Neural cell (in vitro differentiated cells): ENCODE measurements at regions not wholly inside any gene's neighbourhood (a gene's known extent, or its start where the extent isn't known, plus 50 kb on each side); places are given as distances from the start of the nearest gene placed in this dataset.

ENCODE experiments used
- H2AFZ ChIP-seq: fragments of 200-600, 300-800 bp; sonication (generic), shearing (Covaris generic); 2 replicates; pipeline ENCODE4 v1.6.0; 2014; ENCODE audit warnings: low read depth, mild to moderate bottlenecking, antibody characterized with exemption, low read length, moderate library complexity
- H3F3A ChIP-seq: fragments of 200-600 bp; shearing (Covaris generic); 2 replicates; pipeline ENCODE4 v1.6.1; 2016; ENCODE audit warnings: mild to moderate bottlenecking, moderate library complexity, mixed read lengths, antibody characterized with exemption, low read length; ENCODE audit not compliant: insufficient read depth, poor library complexity, severe bottlenecking
- H3K27ac ChIP-seq: fragments of 200-600, 300-800 bp; sonication (generic), shearing (Covaris generic); 2 replicates; pipeline ENCODE4 v1.5.1; 2014; ENCODE audit warnings: mild to moderate bottlenecking, low read length, moderate library complexity
- H3K27me3 ChIP-seq: fragments of 300-800, 200-600 bp; sonication (generic), shearing (Covaris generic); 2 replicates; pipeline ENCODE4 v1.6.0; 2014; ENCODE audit warnings: mild to moderate bottlenecking, low read depth, low read length, moderate library complexity; ENCODE audit not compliant: insufficient read depth
- H3K36me3 ChIP-seq: fragments of 300-800, 200-600 bp; sonication (generic), shearing (Covaris generic); 2 replicates; pipeline ENCODE4 v1.5.1; 2014; ENCODE audit warnings: mild to moderate bottlenecking, antibody characterized with exemption, low read length, moderate library complexity; ENCODE audit not compliant: insufficient read depth
- H3K4me2 ChIP-seq: fragments of 300-800, 200-600 bp; sonication (generic), shearing (Covaris generic); 2 replicates; pipeline ENCODE4 v1.6.0; 2014; ENCODE audit warnings: mild to moderate bottlenecking, low read length
- H3K4me3 ChIP-seq: fragments of 300-800, 200-600 bp; sonication (generic), shearing (Covaris generic); 2 replicates; pipeline ENCODE4 v1.5.1; 2014; ENCODE audit warnings: mild to moderate bottlenecking, low read length, moderate library complexity
- H3K79me2 ChIP-seq: fragments of 200-600 bp; shearing (Covaris generic); replicated peaks from 2 replicates; pipeline ENCODE4 v1.6.0; 2014; ENCODE audit warnings: mild to moderate bottlenecking, low read length, moderate library complexity; ENCODE audit not compliant: insufficient read depth
- H3K9ac ChIP-seq: fragments of 300-800, 200-600 bp; sonication (generic), shearing (Covaris generic); 2 replicates; pipeline ENCODE4 v1.6.1; 2016; ENCODE audit warnings: mild to moderate bottlenecking, low read length, mixed read lengths
- H3K9me2 ChIP-seq: fragments of 200-600 bp; shearing (Covaris generic); 2 replicates; pipeline ENCODE4 v1.6.1; 2016; ENCODE audit warnings: mild to moderate bottlenecking, low read length, mixed read lengths; ENCODE audit not compliant: insufficient read depth
- H3K9me3 ChIP-seq: fragments of 200-600, 300-800 bp; sonication (generic), shearing (Covaris generic); 2 replicates; pipeline ENCODE4 v1.6.1; 2016; ENCODE audit warnings: mild to moderate bottlenecking, mixed run types, low read length, moderate library complexity, mixed read lengths
- H4K20me1 ChIP-seq: fragments of 200-600 bp; shearing (Covaris generic); 2 replicates; pipeline ENCODE4 v1.6.1; 2016; ENCODE audit warnings: mild to moderate bottlenecking, mixed run types; ENCODE audit not compliant: insufficient read depth
- EP300 ChIP-seq: fragments of 450-650 bp; conservative IDR thresholded peaks from 2 replicates; pipeline ENCODE4 v1.6.1; 2014; ENCODE audit warnings: antibody characterized with exemption, mild to moderate bottlenecking, moderate library complexity; ENCODE audit not compliant: poor library complexity, severe bottlenecking
- EZH2 ChIP-seq: fragments of 200-600, 300-800 bp; shearing (Covaris generic), sonication (generic); IDR thresholded peaks from 2 replicates; pipeline ENCODE4 v1.6.1; 2014; ENCODE audit warnings: antibody characterized with exemption, low read length, borderline replicate concordance, mild to moderate bottlenecking; ENCODE audit not compliant: insufficient read depth, poor library complexity, severe bottlenecking
- MXI1 ChIP-seq: fragments of 450-650 bp; conservative IDR thresholded peaks from 2 replicates; pipeline ENCODE4 v1.6.1; 2014; ENCODE audit warnings: antibody characterized with exemption, mild to moderate bottlenecking; ENCODE audit not compliant: poor library complexity, severe bottlenecking
- POLR2AphosphoS5 ChIP-seq: IDR thresholded peaks from 2 replicates; pipeline ENCODE4 v1.6.1; 2012
- RAD21 ChIP-seq: fragments of 450-650 bp; conservative IDR thresholded peaks from 2 replicates; pipeline ENCODE4 v1.6.1; 2014; ENCODE audit warnings: antibody characterized with exemption, mild to moderate bottlenecking, moderate library complexity
- SMC3 ChIP-seq: fragments of 450-650 bp; conservative IDR thresholded peaks from 2 replicates; pipeline ENCODE4 v1.6.1; 2014; ENCODE audit warnings: antibody characterized with exemption, mild to moderate bottlenecking, moderate library complexity; ENCODE audit not compliant: poor library complexity
- TAF1 ChIP-seq: IDR thresholded peaks from 2 replicates; pipeline ENCODE4 v1.6.1; 2012; ENCODE audit warnings: low read depth
- TF ChIP-seq, protein P1 (sequence below): fragments of 450-650 bp; IDR thresholded peaks from 2 replicates; pipeline ENCODE4 v1.5.1; 2014; ENCODE audit warnings: antibody characterized with exemption, mild to moderate bottlenecking, moderate library complexity; ENCODE audit not compliant: poor library complexity, severe bottlenecking
- TF ChIP-seq, protein P2 (sequence below): IDR thresholded peaks from 2 replicates; pipeline ENCODE4 v1.6.1; 2012; ENCODE audit warnings: borderline replicate concordance

DNA sequence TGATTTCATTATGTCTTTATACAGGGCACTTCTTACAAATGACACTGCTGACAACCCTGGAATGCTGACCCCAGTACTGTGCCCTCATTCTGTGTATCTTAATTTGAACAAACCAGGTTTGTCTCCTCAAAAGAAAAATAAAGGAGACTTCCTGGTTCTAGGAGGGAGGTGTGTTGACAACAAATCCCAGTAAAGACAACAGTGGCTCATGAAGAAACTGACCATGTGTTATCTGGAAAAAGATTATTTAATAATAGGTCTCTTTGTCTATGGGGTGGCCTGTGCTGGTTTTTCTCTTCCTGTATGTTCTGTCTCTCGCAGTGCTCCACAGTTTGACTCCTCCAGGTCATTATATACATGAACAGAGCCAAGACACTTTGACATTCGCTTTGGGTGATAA, 454.6 kb downstream of the LMO4 start:
- Histone ChIP-seq H3K4me3 (no peak overlapping the region), H3K36me3 (no peaks in the 10 kb centered on the region), H3K4me2 (no peak overlapping the region), H2AFZ (no peak overlapping the region), H3K9me2 (no peaks in the 10 kb centered on the region), H3F3A (peaks cover 3% of the 10 kb centered on the region), H3K9ac (no peak overlapping the region), H3K27ac (no peak overlapping the region), H3K9me3 (no peaks in the 10 kb centered on the region), H3K27me3 (no peaks in the 10 kb centered on the region), H4K20me1 (no peaks in the 10 kb centered on the region), H3K79me2 (no peaks in the 10 kb centered on the region)
- TF ChIP-seq TAF1 (no peak), SMC3 (no peak), EZH2 (no peak), MXI1 (no peak), RAD21 (no peak), POLR2AphosphoS5 (no peak), EP300 (no peak)
- TF ChIP-seq, protein P1, sequence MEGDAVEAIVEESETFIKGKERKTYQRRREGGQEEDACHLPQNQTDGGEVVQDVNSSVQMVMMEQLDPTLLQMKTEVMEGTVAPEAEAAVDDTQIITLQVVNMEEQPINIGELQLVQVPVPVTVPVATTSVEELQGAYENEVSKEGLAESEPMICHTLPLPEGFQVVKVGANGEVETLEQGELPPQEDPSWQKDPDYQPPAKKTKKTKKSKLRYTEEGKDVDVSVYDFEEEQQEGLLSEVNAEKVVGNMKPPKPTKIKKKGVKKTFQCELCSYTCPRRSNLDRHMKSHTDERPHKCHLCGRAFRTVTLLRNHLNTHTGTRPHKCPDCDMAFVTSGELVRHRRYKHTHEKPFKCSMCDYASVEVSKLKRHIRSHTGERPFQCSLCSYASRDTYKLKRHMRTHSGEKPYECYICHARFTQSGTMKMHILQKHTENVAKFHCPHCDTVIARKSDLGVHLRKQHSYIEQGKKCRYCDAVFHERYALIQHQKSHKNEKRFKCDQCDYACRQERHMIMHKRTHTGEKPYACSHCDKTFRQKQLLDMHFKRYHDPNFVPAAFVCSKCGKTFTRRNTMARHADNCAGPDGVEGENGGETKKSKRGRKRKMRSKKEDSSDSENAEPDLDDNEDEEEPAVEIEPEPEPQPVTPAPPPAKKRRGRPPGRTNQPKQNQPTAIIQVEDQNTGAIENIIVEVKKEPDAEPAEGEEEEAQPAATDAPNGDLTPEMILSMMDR, result no peak
- TF ChIP-seq, protein P2, sequence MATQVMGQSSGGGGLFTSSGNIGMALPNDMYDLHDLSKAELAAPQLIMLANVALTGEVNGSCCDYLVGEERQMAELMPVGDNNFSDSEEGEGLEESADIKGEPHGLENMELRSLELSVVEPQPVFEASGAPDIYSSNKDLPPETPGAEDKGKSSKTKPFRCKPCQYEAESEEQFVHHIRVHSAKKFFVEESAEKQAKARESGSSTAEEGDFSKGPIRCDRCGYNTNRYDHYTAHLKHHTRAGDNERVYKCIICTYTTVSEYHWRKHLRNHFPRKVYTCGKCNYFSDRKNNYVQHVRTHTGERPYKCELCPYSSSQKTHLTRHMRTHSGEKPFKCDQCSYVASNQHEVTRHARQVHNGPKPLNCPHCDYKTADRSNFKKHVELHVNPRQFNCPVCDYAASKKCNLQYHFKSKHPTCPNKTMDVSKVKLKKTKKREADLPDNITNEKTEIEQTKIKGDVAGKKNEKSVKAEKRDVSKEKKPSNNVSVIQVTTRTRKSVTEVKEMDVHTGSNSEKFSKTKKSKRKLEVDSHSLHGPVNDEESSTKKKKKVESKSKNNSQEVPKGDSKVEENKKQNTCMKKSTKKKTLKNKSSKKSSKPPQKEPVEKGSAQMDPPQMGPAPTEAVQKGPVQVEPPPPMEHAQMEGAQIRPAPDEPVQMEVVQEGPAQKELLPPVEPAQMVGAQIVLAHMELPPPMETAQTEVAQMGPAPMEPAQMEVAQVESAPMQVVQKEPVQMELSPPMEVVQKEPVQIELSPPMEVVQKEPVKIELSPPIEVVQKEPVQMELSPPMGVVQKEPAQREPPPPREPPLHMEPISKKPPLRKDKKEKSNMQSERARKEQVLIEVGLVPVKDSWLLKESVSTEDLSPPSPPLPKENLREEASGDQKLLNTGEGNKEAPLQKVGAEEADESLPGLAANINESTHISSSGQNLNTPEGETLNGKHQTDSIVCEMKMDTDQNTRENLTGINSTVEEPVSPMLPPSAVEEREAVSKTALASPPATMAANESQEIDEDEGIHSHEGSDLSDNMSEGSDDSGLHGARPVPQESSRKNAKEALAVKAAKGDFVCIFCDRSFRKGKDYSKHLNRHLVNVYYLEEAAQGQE, result no peak

DNA sequence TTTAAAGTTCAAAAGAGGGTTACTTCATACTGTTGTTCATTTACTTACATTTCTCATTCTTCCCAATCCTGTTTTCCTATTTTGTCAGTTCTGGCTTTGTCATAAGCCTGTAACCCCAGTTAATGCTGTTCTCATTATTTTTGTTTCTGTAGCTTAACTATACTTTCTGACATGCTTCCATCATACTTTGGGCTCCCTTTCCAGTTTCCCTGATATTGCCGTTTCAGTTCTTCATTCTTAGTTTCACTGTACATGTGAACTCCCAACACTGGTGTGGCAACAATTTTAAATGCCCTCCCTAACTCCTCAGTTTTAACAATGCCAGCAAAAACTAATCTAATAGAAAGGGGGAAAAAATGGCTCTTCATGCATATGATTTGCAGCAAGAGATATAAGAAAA, 456.7 kb downstream of the LMO4 start:
- Histone ChIP-seq H3K36me3 (no peaks in the 10 kb centered on the region), H3F3A (peaks cover 3% of the 10 kb centered on the region), H3K9me2 (no peaks in the 10 kb centered on the region), H3K4me3 (no peak overlapping the region), H2AFZ (no peak overlapping the region), H3K27me3 (no peaks in the 10 kb centered on the region), H4K20me1 (no peaks in the 10 kb centered on the region), H3K27ac (no peak overlapping the region), H3K4me2 (no peak overlapping the region), H3K79me2 (no peaks in the 10 kb centered on the region), H3K9me3 (no peaks in the 10 kb centered on the region), H3K9ac (no peak overlapping the region)
- TF ChIP-seq TAF1 (no peak), EP300 (no peak), POLR2AphosphoS5 (no peak), EZH2 (no peak), RAD21 (no peak)
- TF ChIP-seq, protein P2, result no peak
- TF ChIP-seq, protein P1, result no peak
